HepG2 (cell line): ENCODE measurements at regions not wholly inside any gene's neighbourhood (a gene's known extent, or its start where the extent isn't known, plus 50 kb on each side); places are given as distances from the start of the nearest gene placed in this dataset.

Source experiments
- ATF1 ChIP-seq: IDR thresholded peaks from 2 replicates; pipeline ENCODE4 v1.6.1; 2016; ENCODE audit warnings: mild to moderate bottlenecking, control low read depth
- ESRRA ChIP-seq: sonication (generic); formaldehyde crosslinking; IDR thresholded peaks from 2 replicates; pipeline ENCODE4 v1.5.1; 2020; ENCODE audit warnings: mild to moderate bottlenecking, low read depth, missing genetic modification reagents
- HOXA5 ChIP-seq: sonication (generic); formaldehyde crosslinking; IDR thresholded peaks from 2 replicates; pipeline ENCODE4 v1.4.0; 2020; ENCODE audit warnings: missing genetic modification reagents
- PHB2 ChIP-seq: fragments of 450-650 bp; IDR thresholded peaks from 2 replicates; pipeline ENCODE4 v1.6.1; 2018; ENCODE audit not compliant: partially characterized antibody
- ZNF792 ChIP-seq: IDR thresholded peaks from 2 replicates; pipeline ENCODE4 v1.6.1; 2016

DNA sequence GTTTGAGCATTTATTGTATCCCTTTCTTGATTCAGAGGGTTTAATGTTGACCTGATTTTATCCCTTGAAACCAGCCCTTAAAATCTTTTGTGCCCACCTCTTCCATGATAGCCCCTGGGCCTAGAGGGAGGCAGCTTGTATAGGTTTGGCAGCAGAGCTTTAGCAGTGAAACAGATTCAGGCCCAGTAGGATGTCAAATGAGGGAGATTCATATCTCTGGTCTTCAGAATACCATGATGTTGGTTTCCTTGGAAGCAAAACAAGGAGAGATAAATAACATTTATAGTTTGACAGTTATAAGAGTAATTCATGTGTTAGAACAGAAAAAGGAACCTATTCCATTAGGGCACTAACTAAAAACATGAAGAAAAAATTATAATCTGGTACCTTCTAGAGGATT, 649.2 kb downstream of the METTL4 start:
- TF ChIP-seq ATF1 (CRISPR knock-in tag) (no peak), PHB2 (no peak), ZNF792 (CRISPR knock-in tag) (no peak), HOXA5 (no peak), ESRRA (no peak)
